K562 (cell line): ENCODE measurements at regions not wholly inside any gene's neighbourhood (a gene's known extent, or its start where the extent isn't known, plus 50 kb on each side); places are given as distances from the start of the nearest gene placed in this dataset. TPM values are rescaled to one million over a fixed set of nuclear protein-coding genes. Genes with fewer than 3 reads are reported as not detected.

ENCODE experiments used
- small RNA-seq: library from RNA; depleted of rRNA; stranded (forward); fragments of <200 nt; gene quantifications from one replicate; pipeline ENCODE3, GENCODE V24; 2014

Small RNA genes in the stretch of these regions (small RNA-seq; reads per million reads assigned to genes)
- gene RNU6-1291P: not detected
